H1 (cell line): ENCODE measurements at regions not wholly inside any gene's neighbourhood (a gene's known extent, or its start where the extent isn't known, plus 50 kb on each side); places are given as distances from the start of the nearest gene placed in this dataset.

Experiments
- CTCF ChIA-PET: fragments of 300-600 bp; sonication (Branson Sonifier 250); formaldehyde crosslinking; loops from one replicate; lab custom pipeline; 2021; ENCODE audit not compliant: partially characterized antibody; lab: Charles Lee
- POLR2A ChIA-PET: fragments of 300-600 bp; sonication (Branson Sonifier 250); formaldehyde crosslinking; loops from one replicate; lab custom pipeline; 2021; ENCODE audit warnings: inconsistent platforms; ENCODE audit not compliant: partially characterized antibody; lab: Charles Lee
- DNase-seq, 2 experiments: peaks; one replicate each; pipeline versions ENCODE4 v3.0.0 to v3.0.0-alpha.2; 2010 to 2022; ENCODE audit warnings: low spot score in 2 of 2, low read depth in 1 of 2, mixed read lengths in 1 of 2
- FAIRE-seq: peaks from 2 replicates; lab custom pipeline; 2011; peaks lifted over from hg19 to GRCh38; lab: Jason Lieb, UNC
- H2AFZ ChIP-seq: 2 replicates; pipeline ENCODE4 v1.8.1; 2012; ENCODE audit warnings: low read length, inconsistent platforms
- H2AK5ac ChIP-seq: 2 replicates; pipeline ENCODE4 v1.6.1; 2013; ENCODE audit warnings: low read depth, low read length
- H2BK120ac ChIP-seq: replicated peaks from 2 replicates; pipeline ENCODE3; 2013; ENCODE audit warnings: low read depth, low read length, inconsistent platforms
- H2BK12ac ChIP-seq: 2 replicates; pipeline ENCODE4 v1.6.1; 2013; ENCODE audit warnings: low read depth, low read length
- H2BK15ac ChIP-seq: 2 replicates; pipeline ENCODE4 v1.6.1; 2013; ENCODE audit warnings: low read length
- H2BK20ac ChIP-seq: 2 replicates; pipeline ENCODE4 v1.6.1; 2013; ENCODE audit warnings: low read length
- H2BK5ac ChIP-seq: 2 replicates; pipeline ENCODE4 v1.6.1; 2013; ENCODE audit warnings: low read depth, low read length
- H3K14ac ChIP-seq: 2 replicates; pipeline ENCODE4 v1.6.1; 2013; ENCODE audit warnings: inconsistent platforms; ENCODE audit not compliant: insufficient read length
- H3K18ac ChIP-seq: 2 replicates; pipeline ENCODE4 v1.6.1; 2013; ENCODE audit warnings: low read length; ENCODE audit errors: extremely low read depth
- H3K23ac ChIP-seq: 2 replicates; pipeline ENCODE4 v1.6.1; 2013; ENCODE audit warnings: inconsistent platforms; ENCODE audit not compliant: insufficient read length
- H3K23me2 ChIP-seq: 2 replicates; pipeline ENCODE4 v1.6.1; 2013; ENCODE audit warnings: low read depth, low read length
- H3K27ac ChIP-seq: 2 replicates; pipeline ENCODE4 v1.6.1; 2011; ENCODE audit warnings: low read depth, low read length, inconsistent platforms
- H3K27me3 ChIP-seq, 4 experiments: replicated peaks in 1 of 4; 1 replicate in 1 of 4; 2 replicates in 3 of 4; pipeline versions ENCODE4 v1.6.1 to v1.8.1; 2011 to 2013; ENCODE audit warnings: low read length in 3 of 4, mild to moderate bottlenecking in 3 of 4, inconsistent platforms in 2 of 4, mixed read lengths in 2 of 4, moderate library complexity in 1 of 4; ENCODE audit not compliant: control insufficient read depth in 3 of 4, insufficient read depth in 3 of 4; ENCODE audit errors: extremely low read depth in 1 of 4
- H3K36me3 ChIP-seq, 4 experiments: 2 replicates each; pipeline versions ENCODE4 v1.6.1 to v1.8.1; 2011 to 2013; ENCODE audit warnings: mild to moderate bottlenecking in 4 of 4, low read length in 3 of 4, moderate library complexity in 2 of 4, control low read depth in 1 of 4, inconsistent platforms in 1 of 4; ENCODE audit not compliant: insufficient read depth in 4 of 4, control insufficient read depth in 2 of 4
- H3K4ac ChIP-seq: replicated peaks from 2 replicates; pipeline ENCODE3; 2013; ENCODE audit warnings: low read length, low read depth, mixed read lengths, inconsistent platforms; ENCODE audit not compliant: insufficient read length
- H3K4me1 ChIP-seq, 4 experiments: replicated peaks in 1 of 4; 1 replicate in 1 of 4; 2 replicates in 3 of 4; pipeline versions ENCODE4 v1.6.1 to v1.8.1; 2011 to 2013; ENCODE audit warnings: low read length in 3 of 4, inconsistent platforms in 2 of 4, mixed read lengths in 1 of 4; ENCODE audit not compliant: insufficient read depth in 4 of 4, control insufficient read depth in 3 of 4
- H3K4me2 ChIP-seq, 2 experiments: 2 replicates each; pipeline versions ENCODE4 v1.6.1 to v1.8.1; 2011 to 2013; ENCODE audit warnings: low read depth in 2 of 2, low read length in 2 of 2, control low read depth in 1 of 2, inconsistent platforms in 1 of 2, mild to moderate bottlenecking in 1 of 2; ENCODE audit not compliant: insufficient read depth in 1 of 2
- H3K4me3 ChIP-seq, 4 experiments: fragments of 200-600, 300-600 bp in 1 of 4; sonication (generic), shearing (Covaris generic), sonication (Bioruptor Twin) in 1 of 4; 2 replicates each; pipeline versions ENCODE4 v1.5.1 to v1.8.1; 2011 to 2016; ENCODE audit warnings: low read length in 4 of 4, low read depth in 3 of 4, control low read depth in 2 of 4, inconsistent platforms in 2 of 4, mild to moderate bottlenecking in 2 of 4, mixed read lengths in 1 of 4, moderate library complexity in 1 of 4; ENCODE audit not compliant: insufficient read depth in 2 of 4; ENCODE audit errors: extremely low read depth in 1 of 4
- H3K56ac ChIP-seq: replicated peaks from 2 replicates; pipeline ENCODE3; 2013; ENCODE audit warnings: low read depth, mild to moderate bottlenecking, mixed read lengths, low read length, inconsistent platforms; ENCODE audit not compliant: insufficient read length
- H3K79me1 ChIP-seq: 2 replicates; pipeline ENCODE4 v1.6.1; 2013; ENCODE audit warnings: low read depth, low read length, control low read depth
- H3K79me2 ChIP-seq, 2 experiments: 2 replicates each; pipeline versions ENCODE4 v1.6.1 to v1.8.1; 2012 to 2013; ENCODE audit warnings: low read length in 2 of 2, mild to moderate bottlenecking in 2 of 2, inconsistent platforms in 1 of 2; ENCODE audit not compliant: insufficient read depth in 2 of 2, control insufficient read depth in 1 of 2
- H3K9ac ChIP-seq, 4 experiments: replicated peaks in 1 of 4; 1 replicate in 1 of 4; 2 replicates in 3 of 4; pipeline versions ENCODE4 v1.6.1 to v1.8.1; 2011 to 2013; ENCODE audit warnings: low read depth in 3 of 4, low read length in 3 of 4, control low read depth in 2 of 4, mild to moderate bottlenecking in 2 of 4, moderate library complexity in 2 of 4, inconsistent platforms in 1 of 4; ENCODE audit errors: extremely low read depth in 1 of 4
- H3K9me3 ChIP-seq, 2 experiments: 2 replicates each; pipeline versions ENCODE4 v1.6.1 to v1.8.1; 2012 to 2013; ENCODE audit warnings: mild to moderate bottlenecking in 2 of 2, moderate library complexity in 2 of 2, control low read depth in 1 of 2, inconsistent platforms in 1 of 2, low read depth in 1 of 2, low read length in 1 of 2, mixed read lengths in 1 of 2; ENCODE audit not compliant: insufficient read depth in 2 of 2
- H4K20me1 ChIP-seq, 2 experiments: replicated peaks in 1 of 2; 2 replicates each; pipeline versions ENCODE3 to v1.8.1; 2011 to 2013; ENCODE audit warnings: inconsistent platforms in 2 of 2, low read length in 2 of 2, mild to moderate bottlenecking in 1 of 2; ENCODE audit not compliant: insufficient read depth in 2 of 2, control insufficient read depth in 1 of 2
- H4K5ac ChIP-seq: 2 replicates; pipeline ENCODE4 v1.6.1; 2013; ENCODE audit warnings: low read length, low read depth, mixed read lengths, inconsistent platforms; ENCODE audit not compliant: insufficient read length
- H4K8ac ChIP-seq: 2 replicates; pipeline ENCODE4 v1.8.0; 2013; ENCODE audit warnings: mild to moderate bottlenecking, moderate library complexity, low read length, inconsistent platforms; ENCODE audit not compliant: insufficient read depth; ENCODE audit errors: extremely low read depth
- H4K91ac ChIP-seq: replicated peaks from 2 replicates; pipeline ENCODE3; 2013; ENCODE audit warnings: low read length, mixed read lengths, inconsistent platforms; ENCODE audit not compliant: insufficient read length
- ATF2 ChIP-seq: IDR thresholded peaks from 2 replicates; pipeline ENCODE4 v1.6.1; 2012; ENCODE audit warnings: low read length, inconsistent platforms
- ATF3 ChIP-seq: IDR thresholded peaks from 2 replicates; pipeline ENCODE4 v1.6.1; 2011; ENCODE audit warnings: low read depth, mild to moderate bottlenecking, low read length; ENCODE audit not compliant: insufficient read depth
- BCL11A ChIP-seq, 2 experiments: IDR thresholded peaks; one replicate each; pipeline ENCODE4 v1.6.1; 2011; ENCODE audit warnings: low read depth in 2 of 2, low read length in 2 of 2, mild to moderate bottlenecking in 2 of 2
- HDAC6 ChIP-seq: IDR thresholded peaks from one replicate; pipeline ENCODE4 v1.7.1; 2012; ENCODE audit warnings: low read depth, mild to moderate bottlenecking, inconsistent platforms, low read length, moderate library complexity
- POLR2AphosphoS5 ChIP-seq: IDR thresholded peaks from 2 replicates; pipeline ENCODE4 v1.6.1; 2011; ENCODE audit warnings: low read depth, low read length
- POU5F1 ChIP-seq: IDR thresholded peaks from 2 replicates; pipeline ENCODE4 v1.6.1; 2011; ENCODE audit warnings: low read depth, mild to moderate bottlenecking, low read length, moderate library complexity
- SIN3A ChIP-seq, 2 experiments: IDR thresholded peaks in 1 of 2; conservative IDR thresholded peaks in 1 of 2; 2 replicates each; pipeline ENCODE4 v1.6.1; 2011 to 2012; ENCODE audit warnings: low read length in 2 of 2, improper control_type of control experiment in 1 of 2, low read depth in 1 of 2, mild to moderate bottlenecking in 1 of 2
- SIX5 ChIP-seq: IDR thresholded peaks from 2 replicates; pipeline ENCODE4 v1.6.1; 2011; ENCODE audit warnings: mild to moderate bottlenecking, low read depth, low read length
- SP2 ChIP-seq: IDR thresholded peaks from 2 replicates; pipeline ENCODE4 v1.6.1; 2012; ENCODE audit warnings: mild to moderate bottlenecking, low read length, inconsistent platforms
- TEAD4 ChIP-seq: IDR thresholded peaks from 2 replicates; pipeline ENCODE4 v1.6.1; 2012; ENCODE audit warnings: low read depth, low read length, inconsistent platforms, mixed read lengths
- ZNF274 ChIP-seq: IDR thresholded peaks from 2 replicates; pipeline ENCODE4 v1.7.0; 2012; ENCODE audit warnings: low read length, borderline replicate concordance; ENCODE audit errors: extremely low read depth
- WGBS, 2 experiments: shearing (Covaris generic) in 1 of 2; methylation state at CpG; one replicate each; pipeline versions ENCODE4 v1.1.6 to v1.1.7; 2013 to 2015; ENCODE audit warnings: low lambda C conversion rate in 2 of 2, mixed read lengths in 2 of 2, inconsistent platforms in 1 of 2, low coverage in 1 of 2, missing lambda C conversion rate in 1 of 2; ENCODE audit not compliant: insufficient replicate concordance in 2 of 2, insufficient coverage in 1 of 2, insufficient read length in 1 of 2; ENCODE audit errors: extremely low coverage in 1 of 2, missing lambda C conversion rate in 1 of 2; 5-methylcytosine and 5-hydroxymethylcytosine counted together

DNA sequence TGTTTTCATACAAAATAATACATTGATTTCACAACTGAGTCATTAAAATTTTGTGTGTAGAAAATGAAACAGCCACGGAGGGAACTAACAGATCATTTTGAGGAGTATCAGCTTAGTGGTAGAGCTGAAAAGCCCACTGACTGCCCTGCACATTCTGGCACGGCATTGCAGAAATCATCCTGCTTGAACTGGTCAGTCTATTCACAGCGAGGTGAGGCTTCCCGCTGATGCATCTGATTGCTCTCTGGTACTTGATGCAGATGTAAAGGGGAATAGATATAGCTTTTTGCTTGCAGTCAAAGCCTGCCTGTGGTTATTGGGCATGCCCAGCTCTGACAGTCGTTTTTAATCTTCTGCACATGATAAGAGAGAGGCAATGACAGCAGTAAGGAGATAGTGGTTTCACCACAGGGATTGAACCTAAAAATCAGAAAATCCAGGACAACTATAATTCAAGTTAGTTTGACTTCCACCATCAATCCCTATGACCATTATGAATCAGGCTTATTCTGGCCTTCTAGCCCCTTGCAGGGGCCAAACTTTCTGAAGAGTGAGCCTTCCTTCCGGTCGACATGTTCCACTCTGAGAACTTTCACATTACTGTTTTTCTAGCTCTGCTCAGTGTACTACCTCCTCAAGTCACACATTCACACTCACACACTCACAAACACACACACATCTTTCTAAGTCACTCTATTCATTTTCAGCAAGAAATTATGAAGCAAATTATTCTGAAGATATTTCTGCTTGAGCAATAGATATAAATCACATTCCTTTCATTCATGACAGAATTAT, 782.8 kb upstream of the NUDT12 start:
- 86% methylated on average over 7 of the region's 7 CpGs; no CpG with 5 or more reads in 1 of the 2 experiments for WGBS, 2 experiments
- FAIRE-seq: no peak
- no peak overlapping the region for H4K5ac ChIP-seq
- CTCF ChIA-PET: interaction anchor here (0.6 to 0.8 kb wide), 2 partner anchors 67 to 783 kb away, joined by 3 read pairs; no protein-coding TSS in a partner anchor
- POLR2A ChIA-PET: no interaction called here
- no peak overlapping the region for H3K23ac ChIP-seq
- H3K56ac ChIP-seq: no peak overlapping the region
- no peak overlapping the region for H3K9ac ChIP-seq
- no peak overlapping the region for H4K8ac ChIP-seq
- H3K4me3 ChIP-seq: no peak overlapping the region
- no peak overlapping the region for H2BK12ac ChIP-seq
- no peak overlapping the region for H3K4me2 ChIP-seq
- H3K4ac ChIP-seq: no peak overlapping the region
- no peak for DNase-seq
- no peak overlapping the region for H2AK5ac ChIP-seq
- H3K36me3 ChIP-seq: no peaks in the 10 kb centered on the region
- no peaks in the 10 kb centered on the region for H3K79me2 ChIP-seq
- no peak overlapping the region for H2BK5ac ChIP-seq
- no peaks in the 10 kb centered on the region for H3K23me2 ChIP-seq
- no peaks in the 10 kb centered on the region for H3K27me3 ChIP-seq
- H3K9me3 ChIP-seq: no peaks in the 10 kb centered on the region
- H3K18ac ChIP-seq: no peak overlapping the region
- 0 out of 2 replicates have a peak overlapping the region, but pooled peaks have one; percentile 26 for H2AFZ ChIP-seq
- no peaks in the 10 kb centered on the region for H4K20me1 ChIP-seq
- H4K91ac ChIP-seq: no peak overlapping the region
- H2BK15ac ChIP-seq: no peak overlapping the region
- peaks cover 0 to 2% (median 0%) of the 10 kb centered on the region in 4 experiments; a peak in 1 of 7 replicates for H3K4me1 ChIP-seq
- H3K27ac ChIP-seq: no peak overlapping the region
- H2BK120ac ChIP-seq: no peak overlapping the region
- H3K79me1 ChIP-seq: no peaks in the 10 kb centered on the region
- no peak overlapping the region for H3K14ac ChIP-seq
- H2BK20ac ChIP-seq: no peak overlapping the region
- no peak for TF ChIP-seq POLR2AphosphoS5
- no peak for TF ChIP-seq HDAC6
- no peak for TF ChIP-seq ATF3
- no peak for TF ChIP-seq SIX5
- no peak for TF ChIP-seq TEAD4
- no peak for TF ChIP-seq ATF2
- TF ChIP-seq BCL11A (IDR thresholded peaks at IDR 0.05; ENCODE audit: low read depth in 2 of 2, low read length in 2 of 2): no peak
- no peak for TF ChIP-seq SIN3A (conservative IDR thresholded peaks at IDR 0.05 in 1 of 2, IDR thresholded peaks at IDR 0.05 in 1 of 2; ENCODE audit: low read depth in 1 of 2, low read length in 2 of 2)
- no peak for TF ChIP-seq ZNF274
- no peak for TF ChIP-seq POU5F1
- no peak for TF ChIP-seq SP2
